Suprapubic skin (tissue), 3 donors: ENCODE measurements at regions not wholly inside any gene's neighbourhood (a gene's known extent, or its start where the extent isn't known, plus 50 kb on each side); places are given as distances from the start of the nearest gene placed in this dataset.

ENCODE experiments used
- CTCF ChIP-seq, 2 donors: fragments of 200-600 bp in 1 of 2; fragments of 450-650 bp in 1 of 2; sonication (generic) in 1 of 2; IDR thresholded peaks; one replicate each; pipeline ENCODE4 v1.5.1; 2016 to 2019; ENCODE audit warnings: antibody characterized with exemption in 2 of 2, mild to moderate bottlenecking in 1 of 2, moderate library complexity in 1 of 2
- EP300 ChIP-seq: sonication (generic); formaldehyde crosslinking; IDR thresholded peaks from one replicate; pipeline ENCODE4 v1.6.1; 2017; ENCODE audit warnings: antibody characterized with exemption
- POLR2A ChIP-seq, 2 donors: fragments of 450-650 bp; IDR thresholded peaks; one replicate each; pipeline ENCODE4 v1.6.1; 2017; ENCODE audit warnings: antibody characterized with exemption in 2 of 2, mild to moderate bottlenecking in 2 of 2, moderate library complexity in 2 of 2

- TF ChIP-seq POLR2A (IDR thresholded peaks at IDR 0.05) (no peak), EP300 (no peak), CTCF (IDR thresholded peaks at IDR 0.05) (no peak)
Measured at GRCh38 chr1:216896146-216896545, 172.9 kb upstream of the ESRRG start.
